ENCODE measurements at regions not wholly inside any gene's neighbourhood (a gene's known extent, or its start where the extent isn't known, plus 50 kb on each side); places are given as distances from the start of the nearest gene placed in this dataset.

DNA sequence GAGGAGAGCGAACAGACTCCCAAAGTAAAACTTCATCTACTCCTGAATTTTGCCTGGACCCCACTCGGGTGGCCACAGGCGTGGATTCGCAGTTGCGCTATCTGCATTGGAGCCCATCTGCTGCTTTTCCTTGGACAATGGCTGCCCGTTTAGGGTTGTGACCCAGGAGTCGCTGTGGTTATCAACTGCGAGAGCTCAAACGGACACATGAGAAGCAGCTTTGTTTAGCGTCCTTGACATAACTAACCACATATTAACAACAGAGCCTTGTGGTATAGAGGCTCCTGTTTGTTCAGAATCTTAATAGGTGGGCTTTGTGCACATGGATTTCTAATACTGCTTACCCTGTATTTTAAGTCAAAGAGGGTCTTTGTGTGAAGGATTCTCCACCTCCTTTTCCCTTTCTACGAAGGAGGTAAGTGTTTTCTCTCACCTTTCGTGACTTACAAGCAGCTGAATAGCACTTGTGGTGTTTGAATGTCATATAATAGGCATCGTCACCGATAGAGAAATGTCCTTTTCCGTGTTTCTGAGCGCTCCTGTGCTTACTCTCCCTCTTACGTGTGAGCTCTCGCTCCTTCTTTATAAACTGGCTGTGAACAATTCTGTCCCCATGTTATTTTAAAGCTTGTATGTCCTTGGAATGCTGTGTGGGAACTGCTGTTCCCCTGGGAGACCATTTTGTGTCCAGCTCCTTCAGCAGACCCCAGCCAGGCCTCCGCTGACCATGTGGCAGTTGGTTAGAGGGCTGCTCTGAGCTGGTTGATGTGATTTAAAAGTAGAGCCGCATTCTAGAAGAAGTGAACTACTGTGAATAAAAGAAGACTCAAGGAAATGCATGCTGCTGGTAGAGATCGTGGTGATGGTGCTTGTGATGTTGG, 441.4 kb downstream of the RPS6KC1 start:
- TF ChIP-seq, protein P1, sequence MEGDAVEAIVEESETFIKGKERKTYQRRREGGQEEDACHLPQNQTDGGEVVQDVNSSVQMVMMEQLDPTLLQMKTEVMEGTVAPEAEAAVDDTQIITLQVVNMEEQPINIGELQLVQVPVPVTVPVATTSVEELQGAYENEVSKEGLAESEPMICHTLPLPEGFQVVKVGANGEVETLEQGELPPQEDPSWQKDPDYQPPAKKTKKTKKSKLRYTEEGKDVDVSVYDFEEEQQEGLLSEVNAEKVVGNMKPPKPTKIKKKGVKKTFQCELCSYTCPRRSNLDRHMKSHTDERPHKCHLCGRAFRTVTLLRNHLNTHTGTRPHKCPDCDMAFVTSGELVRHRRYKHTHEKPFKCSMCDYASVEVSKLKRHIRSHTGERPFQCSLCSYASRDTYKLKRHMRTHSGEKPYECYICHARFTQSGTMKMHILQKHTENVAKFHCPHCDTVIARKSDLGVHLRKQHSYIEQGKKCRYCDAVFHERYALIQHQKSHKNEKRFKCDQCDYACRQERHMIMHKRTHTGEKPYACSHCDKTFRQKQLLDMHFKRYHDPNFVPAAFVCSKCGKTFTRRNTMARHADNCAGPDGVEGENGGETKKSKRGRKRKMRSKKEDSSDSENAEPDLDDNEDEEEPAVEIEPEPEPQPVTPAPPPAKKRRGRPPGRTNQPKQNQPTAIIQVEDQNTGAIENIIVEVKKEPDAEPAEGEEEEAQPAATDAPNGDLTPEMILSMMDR (IDR thresholded peaks at IDR 0.05), result no peak
- no peak for TF ChIP-seq POLR2AphosphoS5 (IDR thresholded peaks at IDR 0.05)
